Endometrial microvascular endothelial cells (primary cell): ENCODE measurements at regions not wholly inside any gene's neighbourhood (a gene's known extent, or its start where the extent isn't known, plus 50 kb on each side); places are given as distances from the start of the nearest gene placed in this dataset.

Experiments
- in situ Hi-C: cut with HindIII; loops from 2 replicates; pipeline ENCODE4 v1.10.0; 2017; ENCODE audit warnings: low sequenced_read_pairs, low pct_unique_long_range_greater_than_20kb; ENCODE audit errors: inconsistent ontology term

- in situ Hi-C loops: no loop called here
These were observed 95.6 kb downstream of the PALM2AKAP2 start for GRCh38 chr9:109875495-109876129.

DNA sequence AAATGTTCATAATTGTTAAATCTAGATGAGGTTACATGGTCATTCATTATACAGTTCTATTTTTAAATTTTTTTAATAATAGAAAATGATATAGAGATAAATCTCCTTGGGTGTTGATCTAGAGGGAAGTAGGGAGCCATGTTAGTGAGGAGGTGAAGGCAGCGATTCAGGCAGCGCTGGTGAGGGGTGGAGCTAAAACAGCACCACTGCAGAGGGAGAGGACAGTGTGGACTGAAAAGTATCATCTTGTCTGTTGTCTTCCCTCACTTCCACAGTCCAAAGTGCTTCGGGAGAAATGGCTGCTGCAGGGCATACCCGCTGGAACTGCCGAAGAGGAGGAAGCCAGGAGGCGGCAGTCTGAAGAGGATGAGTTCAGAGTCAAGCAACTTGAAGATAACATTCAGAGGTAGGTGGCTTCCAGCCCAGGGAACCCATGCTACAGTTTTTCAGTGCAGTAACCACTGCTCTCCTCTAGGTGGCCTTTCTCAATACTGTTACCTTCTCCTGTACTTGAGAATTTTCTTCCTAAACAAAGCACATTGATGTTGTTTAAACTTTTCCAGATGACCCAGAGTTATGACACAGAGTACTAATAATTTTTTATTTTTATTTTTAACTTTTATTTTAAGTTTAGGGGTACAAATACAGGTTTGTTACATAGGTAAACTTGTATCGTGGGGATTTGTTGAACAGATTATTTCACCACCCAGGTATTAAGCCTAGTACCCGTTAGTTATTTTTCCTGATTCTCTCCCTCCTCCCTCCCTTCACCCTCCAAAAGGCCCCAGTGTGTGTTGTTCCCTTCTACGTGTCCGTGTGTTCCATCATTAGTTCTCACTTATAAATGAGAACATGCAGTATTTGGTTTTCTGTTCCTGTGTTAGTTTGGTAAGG lies 100.5 kb downstream of the PALM2AKAP2 start:
- in situ Hi-C loops: no loop called here

DNA sequence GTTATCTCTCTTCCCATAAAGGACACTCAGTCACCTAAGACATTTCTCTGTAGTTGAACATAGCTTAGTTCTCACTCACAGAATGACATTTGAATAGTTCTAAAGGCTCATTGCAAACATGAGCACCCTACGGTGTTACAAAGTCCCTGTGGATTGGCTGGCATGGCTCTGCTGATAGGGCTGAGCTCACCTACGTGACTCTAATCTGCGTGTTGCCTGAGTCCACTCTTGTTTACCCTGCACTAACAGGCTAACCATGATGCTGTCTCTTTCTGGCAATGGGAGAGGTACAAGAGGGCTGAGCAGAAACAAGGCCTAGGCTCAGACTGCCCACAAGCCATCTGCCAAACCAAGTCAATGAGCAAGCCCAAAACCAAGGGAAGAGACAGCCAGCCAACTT lies 103.6 kb downstream of the PALM2AKAP2 start:
- in situ Hi-C loops: no loop called here

DNA sequence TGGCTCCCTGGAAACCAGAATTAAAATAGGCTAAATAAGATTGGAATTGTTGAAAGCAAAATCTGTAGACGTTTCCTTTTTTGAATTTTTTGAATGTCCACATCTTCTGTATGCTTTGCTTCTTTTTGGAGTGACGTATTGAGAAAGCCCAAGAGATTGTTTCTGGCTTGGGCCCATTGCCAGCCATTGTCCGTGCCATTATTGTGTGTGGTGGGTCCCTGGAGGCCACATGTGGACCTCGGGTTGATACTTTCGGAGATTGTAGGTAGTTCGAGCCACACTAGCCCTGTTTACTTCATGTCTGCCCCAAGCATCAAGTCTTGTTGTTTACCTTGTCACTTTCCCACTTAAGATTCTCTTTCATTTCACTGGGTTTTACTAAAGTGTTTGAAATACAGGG lies 106.0 kb downstream of the PALM2AKAP2 start:
- in situ Hi-C loops: no loop called here

GRCh38 chr9:109886617-109887016 lies 106.6 kb downstream of the PALM2AKAP2 start:
- in situ Hi-C loops: no loop called here

DNA sequence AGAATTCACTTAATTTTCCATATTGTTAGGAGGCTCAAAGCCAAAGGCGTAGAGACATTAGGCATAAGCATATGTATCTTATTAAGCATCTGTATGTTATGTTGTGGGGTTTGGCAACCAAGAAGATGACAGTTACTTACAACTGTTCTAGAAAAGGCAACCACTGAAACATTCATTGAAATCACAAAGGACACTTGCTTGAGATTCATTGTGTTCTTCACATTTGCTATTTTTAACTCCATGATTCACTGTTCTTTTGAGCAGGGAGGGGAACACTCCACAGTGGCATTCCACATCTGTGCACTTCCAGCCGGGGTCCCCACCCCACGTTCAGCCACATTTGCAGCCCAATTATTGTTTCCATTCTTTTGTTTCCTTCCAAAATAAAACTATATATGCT lies 107.1 kb downstream of the PALM2AKAP2 start:
- in situ Hi-C loops: no loop called here

GRCh38 chr9:109888695-109889094 lies 108.7 kb downstream of the PALM2AKAP2 start:
- in situ Hi-C loops: no loop called here

DNA sequence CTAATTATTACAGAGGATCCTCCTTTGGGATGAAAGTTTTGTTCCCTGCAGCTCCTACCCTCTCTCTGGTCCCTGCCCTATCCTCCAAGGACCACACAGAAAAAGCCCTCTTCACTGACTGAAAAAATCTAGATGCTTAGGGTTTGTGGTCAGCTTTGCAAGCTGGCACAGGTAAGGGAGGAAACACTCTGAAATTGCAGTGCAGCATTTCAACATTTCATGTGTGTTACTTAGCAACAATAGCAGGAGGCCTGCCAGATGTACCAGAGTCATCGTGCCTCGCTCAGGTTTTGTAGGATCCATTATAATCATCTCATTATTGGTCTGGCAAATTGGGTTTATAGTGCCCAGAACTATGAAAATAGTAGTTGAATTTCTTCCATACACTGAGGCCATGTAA lies 109.5 kb downstream of the PALM2AKAP2 start:
- in situ Hi-C loops: no loop called here

DNA sequence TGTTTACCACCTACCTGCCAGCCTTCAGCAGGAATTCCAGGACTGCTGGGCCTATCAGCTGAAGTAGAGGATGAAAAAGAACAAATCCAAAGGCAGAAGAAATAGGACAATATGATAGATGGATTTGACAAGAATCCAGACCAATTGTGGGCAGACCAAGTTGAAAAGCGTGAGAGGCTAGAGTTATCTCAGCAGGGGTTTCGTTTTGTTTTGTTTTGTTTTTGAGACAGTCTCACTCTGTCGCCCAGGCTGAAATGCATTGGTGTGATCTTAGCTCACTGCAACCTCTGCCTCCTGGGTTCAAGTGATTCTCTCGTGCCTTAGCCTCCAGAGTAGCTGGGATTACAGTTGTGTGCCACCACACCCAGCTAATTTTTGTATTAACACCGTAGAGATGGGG lies 113.2 kb downstream of the PALM2AKAP2 start:
- in situ Hi-C loops: no loop called here

GRCh38 chr9:109894473-109894872 lies 114.5 kb downstream of the PALM2AKAP2 start:
- in situ Hi-C loops: no loop called here

DNA sequence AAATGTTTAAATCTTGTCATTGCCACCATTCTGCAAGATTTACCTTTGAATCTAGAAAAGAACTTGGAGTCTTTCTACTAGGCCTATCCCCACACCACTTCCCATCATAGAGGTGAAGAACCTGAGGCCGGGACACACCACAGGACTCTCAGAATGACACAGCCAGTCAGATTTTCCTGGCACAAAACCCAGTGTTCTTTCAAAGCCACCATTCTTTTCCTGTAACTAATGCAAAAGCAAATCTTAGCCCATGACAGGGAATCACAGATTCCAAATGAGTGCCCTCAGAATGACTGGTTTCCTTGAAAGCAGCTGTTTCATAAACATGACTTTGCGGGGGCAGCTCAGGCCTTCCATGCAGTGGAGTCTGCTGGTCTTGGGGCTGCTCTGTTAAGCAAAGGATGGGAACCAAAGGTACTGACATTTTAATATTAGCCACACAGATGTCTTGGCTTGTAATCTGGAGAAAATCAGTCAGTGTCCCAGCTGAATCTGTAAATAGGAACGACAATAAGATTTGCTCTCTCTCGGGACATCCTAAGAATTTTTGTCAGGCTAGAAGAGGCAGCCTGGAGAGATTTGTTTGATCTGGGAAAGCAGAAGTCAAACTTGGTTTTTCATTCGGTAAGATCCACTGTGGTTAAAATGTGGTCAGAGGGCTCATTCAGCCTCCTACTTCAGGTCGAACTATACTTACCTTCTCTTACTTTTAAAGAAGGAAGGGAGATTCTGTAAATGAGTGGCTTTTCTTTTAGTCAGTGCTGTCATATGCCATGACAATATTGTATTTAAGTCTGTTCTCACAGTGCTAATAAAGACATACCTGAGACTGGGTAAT lies 115.1 kb downstream of the PALM2AKAP2 start:
- in situ Hi-C loops: no loop called here

- in situ Hi-C loops: loop anchor here (5.0 to 10.0 kb wide), 3 partner anchors 64 to 254 kb away; no protein-coding TSS in a partner anchor
These were observed 121.2 kb downstream of the PALM2AKAP2 start for GRCh38 chr9:109901201-109901600.

DNA sequence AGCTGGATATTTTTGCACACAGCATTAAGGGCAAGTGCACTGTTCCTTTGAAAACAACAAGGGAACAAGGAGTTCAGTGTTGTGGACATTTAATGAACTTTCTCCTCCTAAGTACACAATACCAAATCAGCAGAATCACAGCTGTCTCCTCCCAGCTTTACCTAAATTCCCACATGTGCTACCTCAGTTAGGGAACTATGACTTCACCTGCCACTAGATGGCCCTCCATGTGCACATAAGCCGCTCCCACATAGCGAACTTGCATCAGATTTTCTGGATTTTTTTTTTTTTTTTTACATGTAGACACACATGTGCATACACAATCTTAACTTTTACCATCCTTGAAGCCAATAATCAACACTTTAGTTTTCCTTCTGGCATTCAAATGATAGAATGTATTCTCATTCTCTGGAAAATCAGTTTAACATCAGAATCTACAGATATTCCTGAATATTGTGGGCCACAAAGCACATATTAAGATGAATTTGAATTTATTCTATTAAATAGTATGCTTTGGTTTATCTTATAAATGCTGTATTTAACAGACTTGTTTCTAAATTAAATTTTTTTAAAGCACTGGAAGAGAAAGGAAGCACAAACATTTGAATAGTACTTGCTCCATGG lies 123.6 kb downstream of the PALM2AKAP2 start:
- in situ Hi-C loops: loop anchor here (5.0 to 10.0 kb wide), 3 partner anchors 61 to 251 kb away; no protein-coding TSS in a partner anchor

- in situ Hi-C loops: loop anchor here (5.0 to 10.0 kb wide), 3 partner anchors 60 to 250 kb away; no protein-coding TSS in a partner anchor
These were observed 124.7 kb downstream of the PALM2AKAP2 start for GRCh38 chr9:109904666-109905065.

- in situ Hi-C loops: loop anchor here (10.0 kb wide), 2 partner anchors 59 to 249 kb away; no protein-coding TSS in a partner anchor
These were observed 125.5 kb downstream of the PALM2AKAP2 start for GRCh38 chr9:109905472-109905871.

DNA sequence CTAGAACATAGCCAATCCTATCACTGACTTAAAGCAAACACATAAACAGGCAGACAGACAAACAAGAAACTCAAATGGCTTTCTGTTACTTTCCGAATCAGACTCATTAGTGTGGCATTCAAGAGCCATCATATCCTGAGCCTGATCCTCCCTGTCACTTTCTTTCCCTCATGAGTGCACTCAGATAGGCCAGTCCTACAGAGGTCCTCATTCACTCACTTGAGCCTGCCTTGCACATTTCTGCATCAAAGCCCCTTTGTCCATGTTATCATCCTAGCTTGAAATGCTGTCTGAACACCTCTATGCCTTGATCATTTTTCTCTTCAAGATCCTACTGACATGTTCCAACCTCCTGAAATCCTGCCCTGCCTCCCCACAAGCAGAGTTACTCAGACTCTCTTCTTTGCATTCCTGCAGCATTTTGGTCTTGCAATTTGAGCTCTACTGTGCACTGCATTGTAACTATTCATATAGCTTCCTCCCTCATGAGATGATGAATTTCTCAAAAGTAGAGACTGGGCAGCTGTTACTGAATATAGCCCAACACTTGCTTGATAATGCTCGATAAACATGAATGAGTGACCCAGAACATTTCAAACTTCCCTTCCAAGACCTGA lies 126.9 kb downstream of the PALM2AKAP2 start:
- in situ Hi-C loops: loop anchor here (10.0 kb wide), 2 partner anchors 58 to 248 kb away; no protein-coding TSS in a partner anchor

GRCh38 chr9:109907400-109907799 lies 127.4 kb downstream of the PALM2AKAP2 start:
- in situ Hi-C loops: loop anchor here (10.0 kb wide), 2 partner anchors 57 to 247 kb away; no protein-coding TSS in a partner anchor

- in situ Hi-C loops: loop anchor here (10.0 kb wide), 2 partner anchors 57 to 247 kb away; no protein-coding TSS in a partner anchor
These were observed 127.9 kb downstream of the PALM2AKAP2 start for GRCh38 chr9:109907810-109908458.
